NB4 (cell line): ENCODE measurements at regions not wholly inside any gene's neighbourhood (a gene's known extent, or its start where the extent isn't known, plus 50 kb on each side); places are given as distances from the start of the nearest gene placed in this dataset.

Source experiments
- CTCF ChIP-seq: IDR thresholded peaks from one replicate; pipeline ENCODE4 v1.5.1; 2012; ENCODE audit warnings: low read depth, low read length
- MAX ChIP-seq: IDR thresholded peaks from 2 replicates; pipeline ENCODE4 v1.6.1; 2011; ENCODE audit warnings: low read depth, low read length
- POLR2A ChIP-seq: IDR thresholded peaks from 2 replicates; pipeline ENCODE4 v1.6.1; 2011; ENCODE audit warnings: mild to moderate bottlenecking; ENCODE audit not compliant: insufficient read length; ENCODE audit errors: extremely low read depth

GRCh38 chr12:19065223-19065622 lies 64.3 kb upstream of the PLEKHA5 start:
- no peak for TF ChIP-seq POLR2A
- TF ChIP-seq MAX, result no peak
- TF ChIP-seq CTCF, result no peak
